ENCODE measurements at regions not wholly inside any gene's neighbourhood (a gene's known extent, or its start where the extent isn't known, plus 50 kb on each side); places are given as distances from the start of the nearest gene placed in this dataset.

DNA sequence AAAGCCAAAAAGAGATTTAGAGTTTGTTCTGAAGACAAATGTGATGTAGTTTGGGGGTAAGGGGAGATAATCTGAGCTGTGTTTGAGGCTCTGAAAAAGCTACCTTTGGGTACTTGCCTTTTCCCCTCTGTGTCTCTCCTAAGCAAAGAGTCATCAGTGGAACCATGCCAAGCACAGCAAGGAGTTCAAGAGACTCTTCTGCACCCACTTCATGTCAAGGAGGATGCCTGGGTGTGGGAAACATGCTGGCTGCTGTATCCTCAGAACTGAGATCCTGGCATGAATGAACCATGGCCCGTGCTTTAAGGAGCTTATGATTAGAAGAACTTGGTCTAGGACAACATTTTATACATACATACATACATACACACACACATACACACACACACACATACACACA lies 142.9 kb downstream of the NOC3L start:
- Histone ChIP-seq H3K27me3 (no peaks in the 10 kb centered on the region), H3K27ac (no peak overlapping the region), H3K36me3 (no peaks in the 10 kb centered on the region), H3K4me3 (ENCODE audit: low read depth in 1 of 2, low read length in 1 of 2) (no peak overlapping the region), H3K4me1 (ENCODE audit: control insufficient read depth in 1 of 2, insufficient read depth in 1 of 2, low read depth in 1 of 2, low read length in 1 of 2) (no peaks in the 10 kb centered on the region), H3K9me3 (no peaks in the 10 kb centered on the region)
- TF ChIP-seq, protein P1, sequence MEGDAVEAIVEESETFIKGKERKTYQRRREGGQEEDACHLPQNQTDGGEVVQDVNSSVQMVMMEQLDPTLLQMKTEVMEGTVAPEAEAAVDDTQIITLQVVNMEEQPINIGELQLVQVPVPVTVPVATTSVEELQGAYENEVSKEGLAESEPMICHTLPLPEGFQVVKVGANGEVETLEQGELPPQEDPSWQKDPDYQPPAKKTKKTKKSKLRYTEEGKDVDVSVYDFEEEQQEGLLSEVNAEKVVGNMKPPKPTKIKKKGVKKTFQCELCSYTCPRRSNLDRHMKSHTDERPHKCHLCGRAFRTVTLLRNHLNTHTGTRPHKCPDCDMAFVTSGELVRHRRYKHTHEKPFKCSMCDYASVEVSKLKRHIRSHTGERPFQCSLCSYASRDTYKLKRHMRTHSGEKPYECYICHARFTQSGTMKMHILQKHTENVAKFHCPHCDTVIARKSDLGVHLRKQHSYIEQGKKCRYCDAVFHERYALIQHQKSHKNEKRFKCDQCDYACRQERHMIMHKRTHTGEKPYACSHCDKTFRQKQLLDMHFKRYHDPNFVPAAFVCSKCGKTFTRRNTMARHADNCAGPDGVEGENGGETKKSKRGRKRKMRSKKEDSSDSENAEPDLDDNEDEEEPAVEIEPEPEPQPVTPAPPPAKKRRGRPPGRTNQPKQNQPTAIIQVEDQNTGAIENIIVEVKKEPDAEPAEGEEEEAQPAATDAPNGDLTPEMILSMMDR (IDR thresholded peaks at IDR 0.05), result no peak

DNA sequence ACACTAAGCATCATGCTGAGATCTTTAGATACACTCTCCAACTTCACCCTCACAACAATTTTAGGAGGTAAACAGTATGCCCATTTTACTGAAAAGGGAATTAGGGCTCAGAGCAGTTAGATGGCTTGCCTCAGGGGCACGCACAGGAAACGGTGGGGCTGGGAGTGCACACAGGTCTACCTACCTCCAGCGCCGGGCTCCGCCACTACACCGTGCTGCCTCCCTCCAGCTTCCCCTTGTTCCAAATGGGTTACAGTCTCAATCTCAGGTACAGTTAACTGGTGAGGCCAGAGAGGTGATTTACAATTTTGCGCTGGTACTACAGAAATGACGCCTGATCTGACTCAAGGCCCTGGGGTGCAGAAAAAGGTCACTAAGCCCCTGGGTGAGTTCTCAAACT lies 142.0 kb downstream of the NOC3L start:
- Histone ChIP-seq H3K27ac (no peak overlapping the region), H3K4me3 (ENCODE audit: low read depth in 1 of 2, low read length in 1 of 2) (no peak overlapping the region), H3K27me3 (no peaks in the 10 kb centered on the region), H3K4me1 (ENCODE audit: control insufficient read depth in 1 of 2, insufficient read depth in 1 of 2, low read depth in 1 of 2, low read length in 1 of 2) (no peaks in the 10 kb centered on the region), H3K9me3 (no peaks in the 10 kb centered on the region), H3K36me3 (no peaks in the 10 kb centered on the region)
- TF ChIP-seq, protein P1 (IDR thresholded peaks at IDR 0.05), result no peak

DNA sequence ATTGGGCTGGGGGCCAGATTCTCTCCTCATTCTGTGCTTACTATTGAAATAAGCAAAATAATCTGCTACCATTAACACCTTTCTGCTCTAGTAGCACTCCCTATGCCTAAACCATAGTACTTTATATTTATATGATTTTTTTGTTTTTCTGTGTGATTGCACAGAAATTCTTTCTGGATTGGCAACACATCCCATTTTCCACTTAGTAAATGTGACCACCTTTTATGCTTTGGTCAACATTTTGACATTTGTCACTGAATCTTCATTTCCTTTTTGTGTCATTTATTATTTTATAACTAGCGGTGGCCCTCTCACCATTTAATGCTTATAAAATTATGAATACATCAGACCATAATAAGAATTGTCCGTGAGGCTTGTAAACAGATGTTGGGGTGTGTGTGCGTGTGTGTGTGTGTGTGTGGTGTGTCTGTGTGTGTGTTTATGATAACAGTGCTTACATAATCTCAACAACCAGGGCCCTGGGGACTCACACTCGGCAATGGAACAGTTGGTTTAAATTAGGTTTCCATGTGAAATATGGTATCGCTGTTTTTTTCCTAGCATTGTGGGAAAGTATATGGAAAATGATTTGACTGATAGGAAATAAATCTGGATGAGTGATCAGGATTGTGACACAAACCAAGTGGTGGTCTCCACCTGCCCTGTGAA lies 138.9 kb downstream of the NOC3L start:
- TF ChIP-seq, protein P1 (IDR thresholded peaks at IDR 0.05), result no peak
- H3K9me3 ChIP-seq, result no peaks in the 10 kb centered on the region
- H3K4me3 ChIP-seq (ENCODE audit: low read depth in 1 of 2, low read length in 1 of 2), result no peak overlapping the region
- H3K36me3 ChIP-seq, result no peaks in the 10 kb centered on the region
- H3K27me3 ChIP-seq, result no peaks in the 10 kb centered on the region
- no peak overlapping the region for H3K27ac ChIP-seq
- no peaks in the 10 kb centered on the region for H3K4me1 ChIP-seq (ENCODE audit: control insufficient read depth in 1 of 2, insufficient read depth in 1 of 2, low read depth in 1 of 2, low read length in 1 of 2)

DNA sequence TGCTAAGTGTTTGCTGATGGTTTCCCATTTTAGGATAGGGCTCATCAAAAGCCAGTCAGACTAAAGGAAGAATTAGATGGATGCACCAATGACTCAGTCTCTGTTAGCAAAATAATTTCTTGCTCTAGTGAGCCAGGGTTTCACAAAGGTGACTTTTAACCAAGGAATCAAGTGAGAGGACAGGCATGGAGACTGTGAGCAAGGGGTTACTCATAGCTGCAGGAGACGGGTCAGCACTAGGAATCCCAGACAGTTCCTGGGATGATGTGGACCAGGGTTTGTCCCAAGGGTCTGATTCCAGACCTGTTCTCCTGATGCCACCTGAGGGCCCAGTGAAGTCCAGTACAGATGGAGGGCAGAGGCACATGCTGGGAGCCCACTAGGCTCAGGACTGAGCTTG lies 138.1 kb downstream of the NOC3L start:
- H3K27ac ChIP-seq, result no peak overlapping the region
- no peak overlapping the region for H3K4me3 ChIP-seq (ENCODE audit: low read depth in 1 of 2, low read length in 1 of 2)
- TF ChIP-seq, protein P1 (IDR thresholded peaks at IDR 0.05), result no peak
- no peaks in the 10 kb centered on the region for H3K27me3 ChIP-seq
- H3K4me1 ChIP-seq (ENCODE audit: control insufficient read depth in 1 of 2, insufficient read depth in 1 of 2, low read depth in 1 of 2, low read length in 1 of 2), result no peaks in the 10 kb centered on the region
- no peaks in the 10 kb centered on the region for H3K9me3 ChIP-seq
- H3K36me3 ChIP-seq, result no peaks in the 10 kb centered on the region

DNA sequence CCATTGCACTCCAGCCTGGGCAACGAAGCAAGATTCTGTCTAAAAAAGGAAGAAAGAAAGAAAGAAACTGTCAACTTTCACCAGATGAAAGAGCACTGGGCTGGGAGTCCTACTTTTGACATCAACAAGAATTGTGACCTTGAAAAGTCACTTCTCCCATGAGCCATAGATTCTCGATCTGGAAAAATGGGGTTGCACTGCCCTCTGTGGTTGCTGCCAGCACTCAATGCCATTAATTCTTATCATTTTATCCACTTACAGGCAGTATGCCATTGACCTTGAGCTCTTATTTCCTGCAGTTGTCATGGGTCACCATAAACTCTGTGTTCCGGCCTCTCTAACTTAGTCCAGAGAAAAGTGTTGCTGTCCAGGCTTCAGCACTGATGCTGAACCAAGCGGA lies 137.2 kb downstream of the NOC3L start:
- Histone ChIP-seq H3K4me1 (ENCODE audit: control insufficient read depth in 1 of 2, insufficient read depth in 1 of 2, low read depth in 1 of 2, low read length in 1 of 2) (no peaks in the 10 kb centered on the region), H3K27me3 (no peaks in the 10 kb centered on the region), H3K4me3 (ENCODE audit: low read depth in 1 of 2, low read length in 1 of 2) (no peak overlapping the region), H3K36me3 (no peaks in the 10 kb centered on the region), H3K9me3 (no peaks in the 10 kb centered on the region), H3K27ac (no peak overlapping the region)
- TF ChIP-seq, protein P1 (IDR thresholded peaks at IDR 0.05), result no peak

All from neutrophil (primary cell).